Adrenal gland (tissue), 9 donors: ENCODE measurements at regions not wholly inside any gene's neighbourhood (a gene's known extent, or its start where the extent isn't known, plus 50 kb on each side); places are given as distances from the start of the nearest gene placed in this dataset.

ENCODE experiments used
- DNase-seq, 7 donors: peaks; one replicate each; pipeline ENCODE4 v3.0.0-alpha.2; 2019 to 2020
- H3K27ac ChIP-seq, 5 donors: fragments of 200-600 bp; sonication (generic) in 4 of 5; 1 replicate in 3 of 5; 2 replicates in 2 of 5; pipeline versions ENCODE4 v1.5.1 to v1.8.0; 2016 to 2020; ENCODE audit warnings: mild to moderate bottlenecking in 1 of 5
- H3K27me3 ChIP-seq: fragments of 200-600 bp; 2 replicates; pipeline ENCODE4 v1.8.0; 2021
- H3K36me3 ChIP-seq, 2 donors: fragments of 200-600 bp; replicated peaks in 1 of 2; 1 replicate in 1 of 2; 2 replicates in 1 of 2; pipeline versions ENCODE4 v1.5.1 to v1.8.0; 2018 to 2022
- H3K4me1 ChIP-seq, 2 donors: fragments of 200-600 bp; replicated peaks in 1 of 2; 1 replicate in 1 of 2; 2 replicates in 1 of 2; pipeline versions ENCODE4 v1.5.1 to v1.8.0; 2018 to 2021
- H3K4me3 ChIP-seq, 4 donors: fragments of 200-600 bp; sonication (generic) in 3 of 4; one replicate each; pipeline ENCODE4 v1.5.1; 2016 to 2018
- H3K9me3 ChIP-seq, 3 donors: fragments of 200-600 bp; sonication (generic) in 1 of 3; replicated peaks in 1 of 3; 1 replicate in 2 of 3; 2 replicates in 1 of 3; pipeline versions ENCODE4 v1.5.1 to v1.8.0; 2016 to 2021
- CTCF ChIP-seq, 6 experiments: fragments of 450-650 bp in 4 of 6; fragments of 200-600 bp in 2 of 6; sonication (generic) in 1 of 6; IDR thresholded peaks; 1 replicate in 5 of 6; 2 replicates in 1 of 6; pipeline versions ENCODE4 v1.5.1 to v1.8.0; 2016 to 2021; ENCODE audit warnings: antibody characterized with exemption in 6 of 6, mild to moderate bottlenecking in 2 of 6, moderate library complexity in 1 of 6
- POLR2A ChIP-seq, 2 donors: fragments of 450-650 bp; IDR thresholded peaks; one replicate each; pipeline ENCODE4 v1.6.1; 2017; ENCODE audit warnings: antibody characterized with exemption in 2 of 2, mild to moderate bottlenecking in 2 of 2, moderate library complexity in 1 of 2
- WGBS, 4 donors: extraction: QIAGEN DNeasy Blood & Tissue Kit in 2 of 4; methylation state at CpG; one replicate each; pipeline versions ENCODE4 v1.1.5 to v1.1.7; 2013 to 2017; 5-methylcytosine and 5-hydroxymethylcytosine counted together
- intact Hi-C, 2 donors: fragments of 100-400 bp; cut with DNase I; formaldehyde crosslinking; loops; one replicate each; pipeline versions ENCODE4 v1.14.1 to v1.15.0; 2022 to 2023
- donor health status: healthy with polysubstance abuse.
- donor health status: Bipolar disorder and iron deficiency.
- donor health status: DM: yes; HTN: yes; CAD: no.
- donor health status: DM: no; HTN: no; CAD: no.
- donor health status: DM: no; HTN: no; CAD: no.

GRCh38 chr2:30060562-30060961 lies 86.2 kb upstream of the YPEL5 start:
- intact Hi-C loops = no loop called here
- Histone ChIP-seq H3K27me3 (no peaks in the 10 kb centered on the region), H3K36me3 (no peaks in the 10 kb centered on the region), H3K9me3 (no peaks in the 10 kb centered on the region), H3K27ac (no peak overlapping the region), H3K4me1 (no peaks in the 10 kb centered on the region), H3K4me3 (no peak overlapping the region)
- no peak for DNase-seq
- no peak for TF ChIP-seq CTCF (IDR thresholded peaks at IDR 0.05)
- no peak for TF ChIP-seq POLR2A (IDR thresholded peaks at IDR 0.05)
- WGBS, 4 donors = 61 to 82% (median 75%) methylated on average over 4 to 5 of the region's 5 CpGs

GRCh38 chr2:30068067-30068466 lies 78.7 kb upstream of the YPEL5 start:
- no peak overlapping the region for H3K4me3 ChIP-seq
- H3K4me1 ChIP-seq = no peaks in the 10 kb centered on the region
- H3K27ac ChIP-seq = no peak overlapping the region
- intact Hi-C loops = no loop called here
- DNase-seq = no peak
- H3K9me3 ChIP-seq = no peaks in the 10 kb centered on the region
- no peaks in the 10 kb centered on the region for H3K27me3 ChIP-seq
- TF ChIP-seq POLR2A (IDR thresholded peaks at IDR 0.05) (no peak), CTCF (IDR thresholded peaks at IDR 0.05) (no peak)
- H3K36me3 ChIP-seq = no peaks in the 10 kb centered on the region

GRCh38 chr2:30072250-30072842 lies 74.5 kb upstream of the YPEL5 start:
- peak; percentile 70 to 91 (median 74) for DNase-seq
- H3K4me3 ChIP-seq = no peak overlapping the region
- intact Hi-C loops = loop anchor here (5.0 kb wide), 2 partner anchors 150 to 1115 kb away; partner anchors contain the start of gene ALK (in 2 of the 2)
- peak; percentile 62 to 76 (median 71) for TF ChIP-seq CTCF (IDR thresholded peaks at IDR 0.05)
- TF ChIP-seq POLR2A (IDR thresholded peaks at IDR 0.05) = no peak
- H3K9me3 ChIP-seq = no peaks in the 10 kb centered on the region
- H3K27me3 ChIP-seq = peaks cover 4% of the 10 kb centered on the region
- no peaks in the 10 kb centered on the region for H3K36me3 ChIP-seq
- H3K4me1 ChIP-seq = no peaks in the 10 kb centered on the region
- WGBS, 4 donors = 17 to 23% (median 19%) methylated on average over 10 of the region's 10 CpGs
- H3K27ac ChIP-seq = no peak overlapping the region

GRCh38 chr2:30073523-30073922 lies 73.3 kb upstream of the YPEL5 start:
- Histone ChIP-seq H3K36me3 (no peaks in the 10 kb centered on the region), H3K27ac (no peak overlapping the region), H3K4me3 (no peak overlapping the region), H3K27me3 (peaks cover 4% of the 10 kb centered on the region), H3K9me3 (no peaks in the 10 kb centered on the region), H3K4me1 (no peaks in the 10 kb centered on the region)
- WGBS, 4 donors = 73 to 81% (median 75%) methylated on average over 4 of the region's 4 CpGs
- no peak for DNase-seq
- TF ChIP-seq CTCF (IDR thresholded peaks at IDR 0.05) (no peak), POLR2A (IDR thresholded peaks at IDR 0.05) (no peak)
- intact Hi-C loops = loop anchor here (5.0 kb wide), 2 partner anchors 151 to 1116 kb away; partner anchors contain the start of gene ALK (in 2 of the 2)
